ENCODE measurements at regions not wholly inside any gene's neighbourhood (a gene's known extent, or its start where the extent isn't known, plus 50 kb on each side); places are given as distances from the start of the nearest gene placed in this dataset.

GRCh38 chr22:48876951-48877350 lies 950.7 kb downstream of the BRD1 start:
- DNase-seq (ENCODE audit: low read depth in 2 of 2) = no peak

DNA sequence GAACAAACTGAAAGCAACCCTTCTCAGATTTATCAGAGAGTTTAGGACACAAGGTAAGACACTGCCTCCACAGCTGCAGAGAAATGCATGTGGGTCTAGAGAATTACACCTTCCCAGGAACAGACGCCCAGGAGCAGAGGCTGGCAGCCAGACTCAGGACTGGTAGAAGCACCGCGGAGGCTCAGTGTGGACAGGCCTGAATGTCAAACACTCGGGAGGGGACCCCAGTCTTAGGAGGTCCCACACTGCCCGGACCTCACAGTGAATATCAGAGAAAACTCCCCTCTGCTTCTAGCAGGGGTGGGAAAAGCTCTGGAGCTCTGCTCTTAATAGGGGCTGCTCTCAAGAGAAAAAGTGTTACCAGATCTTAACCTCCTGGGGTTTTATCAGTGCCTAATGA lies 952.7 kb downstream of the BRD1 start:
- no peak for DNase-seq (ENCODE audit: low read depth in 2 of 2)

GRCh38 chr22:48873191-48873520 lies 954.5 kb downstream of the BRD1 start:
- DNase-seq (ENCODE audit: low read depth in 2 of 2) = no peak

DNA sequence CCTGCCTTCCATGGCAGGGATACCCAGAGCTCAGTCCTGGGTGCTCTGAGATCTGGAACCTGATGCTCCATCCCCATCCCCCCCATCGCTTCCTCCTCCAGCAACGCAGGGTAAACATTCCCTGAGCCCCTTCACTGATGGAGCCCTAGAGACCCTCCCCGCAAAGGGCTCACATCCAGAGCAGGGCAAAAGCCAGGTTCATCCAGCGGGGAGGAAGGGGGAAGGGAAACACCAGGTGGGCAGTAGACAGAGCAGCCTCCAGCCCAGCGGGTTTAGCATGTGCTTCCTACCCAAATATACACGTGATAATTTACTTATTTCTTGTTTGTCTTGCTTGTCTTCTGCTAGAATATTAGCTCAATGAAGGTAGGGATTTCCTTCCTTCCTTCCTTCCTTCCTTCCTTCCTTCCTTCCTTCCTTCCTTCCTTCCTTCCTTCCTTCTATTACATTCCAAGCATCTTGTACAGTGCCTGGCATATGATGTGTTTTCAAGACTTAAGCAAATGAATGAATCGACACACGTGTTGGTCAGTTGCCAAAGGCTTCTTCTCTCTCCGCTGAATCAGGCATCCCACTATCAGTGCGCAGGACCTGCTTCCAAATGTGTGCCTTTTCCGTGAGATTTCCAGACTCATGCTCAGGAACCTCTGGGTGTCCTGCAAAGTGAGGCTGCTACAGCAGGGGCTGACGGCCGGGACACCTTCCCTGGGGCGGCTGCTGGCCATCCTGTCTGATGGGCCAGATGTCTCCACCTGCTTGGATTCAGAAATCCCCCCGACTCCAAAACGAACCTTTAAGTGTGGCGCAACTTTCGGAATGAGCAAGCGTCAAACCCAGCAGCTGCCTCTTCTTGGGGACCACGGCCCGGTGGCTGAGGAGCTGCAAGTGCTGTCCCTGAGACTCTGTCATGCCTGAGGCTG lies 955.1 kb downstream of the BRD1 start:
- no peak for DNase-seq (ENCODE audit: low read depth in 2 of 2)

DNA sequence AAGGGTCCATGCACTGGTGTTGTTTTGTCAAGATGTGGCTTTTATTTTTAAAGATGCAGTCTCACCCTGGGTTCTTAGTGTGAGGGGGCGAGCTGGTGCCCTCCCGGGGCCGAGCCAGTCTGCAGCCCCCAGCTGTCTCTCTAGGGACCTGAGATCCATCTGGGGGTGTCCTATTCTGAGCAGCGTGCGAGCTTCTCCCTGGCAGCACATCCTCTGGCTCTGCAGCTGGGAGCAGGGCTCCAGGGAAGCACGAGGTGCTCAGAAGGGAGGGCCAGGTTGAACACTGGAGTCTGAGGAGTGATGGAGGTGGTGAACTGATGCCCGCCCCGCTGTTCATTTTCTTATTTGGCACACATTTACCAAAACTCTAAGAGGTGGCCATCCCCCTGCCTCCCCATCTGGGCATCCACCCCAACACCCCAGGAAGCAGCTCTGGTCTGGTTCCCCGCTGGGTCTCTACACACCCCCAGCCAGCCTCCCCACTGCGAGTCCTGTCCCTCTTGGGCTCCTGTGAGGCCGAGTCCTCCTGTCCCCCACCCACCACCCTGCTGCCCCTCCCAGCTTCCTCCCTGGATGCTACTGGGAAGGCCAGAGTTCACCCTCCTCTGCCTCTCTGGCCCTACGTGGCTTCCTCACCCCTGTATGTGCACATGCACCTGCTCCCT lies 956.4 kb downstream of the BRD1 start:
- no peak for DNase-seq (ENCODE audit: low read depth in 2 of 2)

- DNase-seq (ENCODE audit: low read depth in 2 of 2) = no peak
Observed at GRCh38 chr22:48870436-48870835, 957.2 kb downstream of the BRD1 start.

- no peak for DNase-seq (ENCODE audit: low read depth in 2 of 2)
Observed at GRCh38 chr22:48869788-48870187, 957.9 kb downstream of the BRD1 start.

DNA sequence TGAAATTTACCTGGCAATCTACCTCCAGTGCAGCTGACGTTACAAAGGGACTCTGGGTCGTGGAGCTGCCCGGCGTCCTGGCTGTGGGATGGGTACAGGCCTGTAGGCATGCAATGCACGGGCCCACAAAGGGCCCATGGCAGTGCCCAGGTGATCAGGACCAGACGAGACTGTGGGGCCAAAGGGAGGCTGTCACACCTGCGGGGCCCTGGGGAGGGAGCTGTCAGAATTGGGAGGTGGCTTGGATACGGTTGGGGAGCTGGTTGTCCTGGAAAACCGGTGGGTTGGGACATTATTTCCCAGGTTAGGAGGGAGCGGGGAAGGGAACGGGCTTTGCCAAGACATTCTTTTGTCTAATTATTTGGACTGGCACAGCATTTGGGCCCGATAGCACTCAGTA lies 958.5 kb downstream of the BRD1 start:
- DNase-seq (ENCODE audit: low read depth in 2 of 2) = no peak

DNA sequence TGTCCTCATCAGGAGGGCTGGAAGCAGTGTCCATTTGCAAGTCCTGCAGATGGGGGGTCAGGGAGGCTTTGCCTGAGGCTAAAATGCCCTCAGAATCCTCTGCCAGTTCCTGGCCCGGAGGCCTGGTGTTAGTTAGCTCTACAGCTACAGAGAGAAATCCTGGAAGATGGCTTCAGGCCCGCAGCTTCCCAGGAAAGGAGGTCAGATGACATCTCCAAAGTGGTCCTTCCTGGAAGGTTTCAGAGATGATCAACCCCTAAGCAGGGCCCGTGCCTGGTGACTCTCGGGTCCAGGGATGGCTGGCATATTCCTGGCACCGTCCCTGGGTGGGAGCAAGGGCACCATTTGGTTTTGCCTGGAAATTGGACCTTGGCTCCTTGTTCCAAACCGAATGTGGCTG lies 959.1 kb downstream of the BRD1 start:
- no peak for DNase-seq (ENCODE audit: low read depth in 2 of 2)

GRCh38 chr22:48867891-48868290 lies 959.8 kb downstream of the BRD1 start:
- no peak for DNase-seq (ENCODE audit: low read depth in 2 of 2)

GRCh38 chr22:48866906-48867681 lies 960.6 kb downstream of the BRD1 start:
- DNase-seq (ENCODE audit: low read depth in 2 of 2) = no peak

DNA sequence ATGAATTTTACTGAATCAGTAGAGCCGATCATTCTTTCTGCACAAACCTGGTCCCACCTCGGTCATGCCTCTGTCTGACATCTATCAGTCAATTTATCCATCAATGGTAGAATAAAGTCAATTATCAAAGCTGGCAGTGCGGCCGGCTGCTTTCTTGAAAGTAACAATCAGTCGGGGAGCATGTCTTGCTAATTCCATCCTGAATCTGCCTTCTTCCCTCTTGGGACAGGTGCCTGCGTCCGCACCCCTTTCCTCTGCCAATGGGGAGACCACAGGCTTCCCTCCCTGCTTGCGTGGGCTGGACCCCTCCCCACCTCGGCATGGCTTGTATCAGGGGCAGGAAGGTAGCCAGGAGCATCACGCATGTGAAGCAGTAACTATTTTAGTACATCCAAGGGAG lies 962.9 kb downstream of the BRD1 start:
- DNase-seq (ENCODE audit: low read depth in 2 of 2) = no peak

DNA sequence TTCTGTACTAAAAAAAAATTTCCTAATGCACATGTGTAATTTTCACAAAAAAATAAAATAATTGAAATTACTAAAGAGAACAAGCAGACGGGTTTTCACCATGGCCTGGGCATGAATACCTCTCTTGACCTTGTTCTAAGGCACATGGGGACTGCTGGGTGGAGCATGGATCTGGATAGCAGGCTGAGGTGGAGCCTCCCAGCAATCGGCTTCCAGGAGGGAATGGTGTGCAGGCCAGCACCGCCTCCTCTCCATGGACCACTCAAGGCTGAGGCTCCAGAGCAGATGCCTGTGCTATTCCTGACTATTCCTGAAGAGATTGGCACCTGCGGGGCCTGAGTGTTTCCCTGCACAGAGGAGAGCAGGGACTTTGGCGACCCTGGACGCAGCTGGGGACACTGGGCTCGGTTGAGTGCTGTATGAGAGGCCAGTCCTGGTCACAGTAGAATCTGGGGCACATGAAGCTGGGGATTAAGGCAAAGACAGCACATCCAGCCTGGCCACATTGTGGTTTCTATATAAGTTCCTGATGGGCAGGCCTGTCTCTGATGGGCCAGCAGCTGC lies 963.6 kb downstream of the BRD1 start:
- DNase-seq (ENCODE audit: low read depth in 2 of 2) = no peak

- no peak for DNase-seq (ENCODE audit: low read depth in 2 of 2)
Observed at GRCh38 chr22:48860557-48860956, 967.1 kb downstream of the BRD1 start.

GRCh38 chr22:48858856-48859255 lies 968.8 kb downstream of the BRD1 start:
- DNase-seq (ENCODE audit: low read depth in 2 of 2) = no peak

DNA sequence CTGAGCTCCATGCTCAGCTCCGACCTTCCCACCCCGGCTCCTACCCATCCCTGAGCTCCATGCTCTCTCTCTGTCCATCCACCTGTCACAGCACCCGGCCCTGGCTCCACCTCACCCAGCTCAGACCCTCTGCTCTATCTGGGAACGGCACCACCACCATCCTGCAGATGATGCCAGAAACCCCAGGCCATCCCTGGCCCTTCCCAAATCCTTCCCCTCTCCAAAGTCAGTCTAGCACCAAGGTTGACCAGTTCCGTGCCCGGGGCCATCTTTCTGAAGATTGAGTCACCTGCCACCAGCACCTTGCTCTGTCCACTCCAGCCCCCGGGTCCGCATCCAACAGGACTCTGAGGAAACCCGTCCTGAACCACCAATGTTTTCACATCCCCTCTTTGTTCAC lies 969.6 kb downstream of the BRD1 start:
- DNase-seq (ENCODE audit: low read depth in 2 of 2) = no peak

GRCh38 chr22:48857202-48857805 lies 970.4 kb downstream of the BRD1 start:
- DNase-seq (ENCODE audit: low read depth in 2 of 2) = no peak

DNA sequence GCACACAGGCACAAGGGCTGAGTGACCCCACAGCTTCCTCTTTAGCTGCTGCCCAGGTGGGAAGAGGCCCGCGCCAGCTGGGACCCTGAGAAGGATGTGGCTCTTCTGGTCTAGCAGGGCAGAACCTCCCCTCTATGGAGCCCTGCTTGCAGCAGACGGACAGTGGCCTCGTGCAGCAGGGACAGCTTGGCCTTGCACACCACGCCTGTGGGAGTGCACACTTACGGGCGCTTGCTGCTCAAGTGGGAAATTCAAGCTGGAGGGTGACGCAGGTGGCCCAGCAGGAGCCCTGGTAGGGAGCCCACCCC lies 971.4 kb downstream of the BRD1 start:
- no peak for DNase-seq (ENCODE audit: low read depth in 2 of 2)

GRCh38 chr22:48855593-48856307 lies 971.9 kb downstream of the BRD1 start:
- DNase-seq (ENCODE audit: low read depth in 2 of 2) = no peak

DNA sequence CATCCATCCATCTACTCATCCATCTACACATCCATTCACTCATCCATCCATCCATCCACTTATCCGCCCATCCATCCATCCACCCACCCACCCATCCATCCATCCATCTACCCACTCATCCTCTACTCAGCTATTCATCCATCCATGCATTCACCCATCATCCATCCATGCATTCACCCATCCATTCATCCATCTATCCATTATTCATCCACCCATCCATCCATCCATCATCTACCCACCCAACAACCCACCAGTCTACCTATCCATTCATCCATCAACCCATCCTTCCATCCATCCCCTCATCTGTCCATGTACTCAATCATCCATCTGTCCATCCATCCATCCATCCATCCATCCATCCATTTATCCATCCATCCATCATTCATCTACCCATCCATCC lies 972.7 kb downstream of the BRD1 start:
- DNase-seq (ENCODE audit: low read depth in 2 of 2) = no peak

DNA sequence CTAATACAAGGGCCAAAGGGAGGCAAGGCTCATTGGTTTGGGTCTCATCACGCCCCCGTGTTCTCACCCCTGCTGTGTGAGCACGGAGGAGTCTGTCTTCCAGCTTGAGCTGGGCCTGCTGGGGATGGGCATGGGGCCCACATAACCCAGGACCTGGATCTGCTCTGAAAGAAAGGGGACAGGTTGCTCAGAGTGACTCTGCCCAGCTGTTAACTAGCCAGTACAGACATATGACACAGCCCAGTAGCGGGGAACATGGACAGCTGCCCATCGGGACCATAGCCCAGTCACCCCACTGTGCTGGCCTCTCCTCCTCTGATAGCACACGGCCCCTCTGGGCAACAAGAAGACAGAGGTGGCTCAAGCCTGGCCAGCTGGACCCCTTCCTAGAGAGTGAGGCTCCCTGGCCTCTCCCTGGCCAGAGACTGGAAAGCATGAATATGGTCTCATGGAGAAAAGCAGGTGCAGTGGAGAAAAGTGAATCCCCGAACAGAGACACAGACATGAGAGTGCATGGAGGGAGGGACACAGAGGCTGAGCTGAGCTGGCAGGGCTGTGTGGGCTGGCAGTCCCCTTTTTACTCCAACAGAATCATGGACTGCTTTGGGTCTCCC lies 973.9 kb downstream of the BRD1 start:
- DNase-seq (ENCODE audit: low read depth in 2 of 2) = no peak
